ENCODE measurements at regions not wholly inside any gene's neighbourhood (a gene's known extent, or its start where the extent isn't known, plus 50 kb on each side); places are given as distances from the start of the nearest gene placed in this dataset.

GRCh38 chr1:168381850-168382249 is 101.2 kb downstream of the TBX19 start:
- DNase-seq, result no peak

DNA sequence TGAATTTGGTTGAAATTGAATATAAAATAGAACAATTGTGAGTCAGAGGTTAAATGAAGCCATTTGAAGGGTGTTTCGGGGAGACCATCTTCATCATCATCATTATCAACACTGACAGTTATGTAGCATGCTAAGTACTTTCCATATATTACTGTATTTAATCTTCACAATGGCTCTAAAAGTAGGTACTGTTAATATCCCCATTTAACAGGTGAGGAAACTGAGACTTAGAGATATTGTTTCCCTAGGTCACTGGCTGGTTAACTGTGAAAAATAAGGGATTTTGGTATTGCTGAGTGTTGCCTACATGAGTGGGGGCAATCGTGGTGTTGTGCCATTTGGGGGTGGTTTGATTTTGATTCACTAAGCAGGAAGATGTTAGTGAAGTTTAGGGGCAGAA is 100.3 kb downstream of the TBX19 start:
- no peak for DNase-seq

GRCh38 chr1:168379104-168379860 is 98.6 kb downstream of the TBX19 start:
- no peak for DNase-seq

- no peak for DNase-seq
Measured at GRCh38 chr1:168375566-168376300, 95.1 kb downstream of the TBX19 start.

DNA sequence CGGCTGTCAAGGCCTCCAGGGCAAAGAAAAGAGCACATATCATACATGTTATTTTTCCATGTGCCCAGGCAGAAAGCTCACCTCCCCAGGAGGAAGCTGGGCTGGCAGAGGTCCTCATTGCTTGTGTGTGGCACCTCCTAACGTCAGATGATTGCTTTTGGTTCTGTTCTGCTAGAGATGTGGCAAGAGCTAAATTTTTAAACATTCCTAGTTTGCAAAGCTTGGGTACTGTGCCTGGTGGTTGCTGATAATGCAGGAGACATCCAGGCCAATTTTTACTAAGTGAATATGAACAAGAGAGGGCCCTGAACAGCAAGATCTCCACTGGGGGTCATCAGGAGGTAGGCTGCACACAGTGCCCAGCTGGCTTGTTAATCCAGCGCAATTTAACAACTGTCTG is 93.9 kb downstream of the TBX19 start:
- DNase-seq, result no peak

GRCh38 chr1:168373869-168374268 is 93.2 kb downstream of the TBX19 start:
- DNase-seq, result no peak

DNA sequence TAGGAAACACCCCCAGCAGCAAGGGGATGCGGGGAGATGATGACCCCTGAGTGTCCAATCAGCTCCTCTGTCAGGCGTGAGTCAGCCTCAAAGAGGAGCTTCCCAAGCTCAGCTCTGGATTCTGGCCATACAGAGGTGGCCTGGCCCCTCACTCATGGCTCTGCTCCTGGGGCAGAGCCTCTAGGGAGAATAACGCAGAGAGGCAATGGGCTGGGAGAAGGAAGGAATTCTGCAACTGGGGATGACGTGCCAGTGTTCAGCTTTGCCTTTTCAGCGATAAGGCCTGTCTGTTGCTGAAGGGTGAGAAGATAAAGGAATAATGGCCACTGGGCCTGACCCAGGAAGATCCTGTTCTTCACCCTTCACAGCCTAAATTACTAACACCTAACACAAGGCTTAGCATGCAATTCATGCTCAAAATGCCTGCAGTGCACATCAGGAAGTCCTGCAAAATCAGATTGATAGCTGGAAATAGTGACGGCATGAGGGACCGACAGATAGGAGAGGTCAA is 92.2 kb downstream of the TBX19 start:
- no peak for DNase-seq

DNA sequence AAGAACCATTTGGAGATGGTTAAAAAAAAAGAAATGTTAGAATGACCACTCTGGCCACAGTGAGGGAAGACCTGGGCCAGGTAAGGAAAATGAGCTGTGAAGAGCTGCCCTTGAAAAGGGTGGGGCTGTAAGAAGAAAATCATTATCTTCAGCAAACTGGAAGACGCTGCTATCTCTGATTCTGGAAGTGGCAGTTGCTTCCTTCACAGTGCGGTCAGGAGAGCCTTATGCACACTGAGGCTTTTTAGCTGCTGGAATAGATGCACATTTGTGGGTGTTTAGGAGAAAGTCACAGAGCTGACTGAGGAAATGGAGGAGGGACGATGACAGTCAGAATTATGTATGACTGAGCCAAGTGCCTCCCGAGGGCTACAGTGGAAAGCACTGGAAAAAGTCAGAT is 91.6 kb downstream of the TBX19 start:
- no peak for DNase-seq

- no peak for DNase-seq
Measured at GRCh38 chr1:168371477-168371876, 90.8 kb downstream of the TBX19 start.

- no peak for DNase-seq
Measured at GRCh38 chr1:168370586-168370985, 89.9 kb downstream of the TBX19 start.

GRCh38 chr1:168369655-168370054 is 89.0 kb downstream of the TBX19 start:
- DNase-seq, result no peak

DNA sequence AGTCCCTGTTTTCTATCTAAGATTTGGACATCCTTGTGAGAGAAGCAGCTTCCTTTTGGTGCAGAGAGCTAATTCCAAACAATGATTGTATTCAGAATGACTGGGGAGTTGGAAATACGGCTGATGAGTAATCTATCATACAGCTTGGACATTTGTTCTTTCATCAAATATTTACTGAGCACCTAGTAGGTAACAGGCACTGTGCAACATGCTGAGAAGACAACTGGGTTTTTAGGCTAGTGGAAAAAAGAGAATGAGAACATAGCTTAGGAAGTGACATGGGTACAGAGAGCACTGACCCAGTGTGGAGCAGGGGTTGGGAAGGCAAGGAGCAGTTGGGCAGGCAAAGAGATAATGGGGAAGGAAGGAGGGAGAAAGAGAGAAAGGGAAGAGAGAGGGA is 87.5 kb downstream of the TBX19 start:
- DNase-seq, result no peak

- no peak for DNase-seq
Measured at GRCh38 chr1:168365719-168366479, 85.2 kb downstream of the TBX19 start.

Data from suppressor macrophage treated with lipopolysaccharide for 4 hours (primary cell).